GM19043 (cell line): ENCODE measurements at regions not wholly inside any gene's neighbourhood (a gene's known extent, or its start where the extent isn't known, plus 50 kb on each side); places are given as distances from the start of the nearest gene placed in this dataset.
A peak's percentile ranks its signal among the peaks of the same experiment; 100 is the strongest.
"Not testable (repeated sequence)": the region's sequence is repeated elsewhere in the genome, so short reads cannot be mapped to it uniquely, and the experiment has no call there.

Experiments used
- ATAC-seq: cut with Tn5 transposase; IDR thresholded peaks from one replicate; pipeline ENCODE4 v1.9.1; 2021; ENCODE audit warnings: low read depth; ENCODE audit not compliant: unreplicated experiment

DNA sequence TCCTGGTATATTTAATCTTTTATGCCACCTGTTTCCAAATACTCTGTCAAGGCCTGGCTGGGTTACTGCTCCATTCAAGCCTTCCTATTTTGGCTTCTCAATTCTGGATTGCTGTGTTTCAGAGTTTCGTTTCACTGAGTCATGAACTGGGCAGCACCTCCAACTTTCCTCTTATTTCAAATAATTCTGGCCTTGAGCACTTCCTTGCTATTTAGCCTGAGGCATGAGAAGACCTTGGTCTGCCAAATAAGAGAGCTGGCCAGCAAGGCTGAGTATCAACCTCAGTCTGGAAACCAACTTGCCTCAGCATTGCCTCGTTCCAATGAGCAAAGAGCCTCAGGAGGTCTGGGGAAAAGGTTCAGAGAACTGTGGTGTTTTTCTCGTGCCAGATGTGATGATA is 66.6 kb downstream of the TNFAIP3 start:
- no peak for ATAC-seq

DNA sequence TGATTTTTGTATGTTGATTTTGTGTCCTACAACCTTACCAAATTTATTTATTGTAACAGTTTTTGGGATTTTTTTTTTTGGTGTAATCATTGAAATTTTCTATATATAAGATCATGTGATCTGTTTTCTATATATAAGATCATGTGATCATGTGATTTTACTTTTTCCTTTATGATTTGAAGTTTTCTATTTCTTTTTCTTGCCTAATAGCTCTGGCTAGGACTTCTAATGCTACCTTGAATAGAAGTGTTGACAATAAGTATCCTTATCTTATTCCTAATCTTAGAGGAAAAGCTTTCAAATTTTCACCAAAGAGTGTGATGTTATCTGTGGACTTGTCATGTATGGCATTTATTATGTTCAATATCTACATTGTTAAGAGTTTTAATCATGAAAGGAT is 69.7 kb downstream of the TNFAIP3 start:
- ATAC-seq, result no peak

DNA sequence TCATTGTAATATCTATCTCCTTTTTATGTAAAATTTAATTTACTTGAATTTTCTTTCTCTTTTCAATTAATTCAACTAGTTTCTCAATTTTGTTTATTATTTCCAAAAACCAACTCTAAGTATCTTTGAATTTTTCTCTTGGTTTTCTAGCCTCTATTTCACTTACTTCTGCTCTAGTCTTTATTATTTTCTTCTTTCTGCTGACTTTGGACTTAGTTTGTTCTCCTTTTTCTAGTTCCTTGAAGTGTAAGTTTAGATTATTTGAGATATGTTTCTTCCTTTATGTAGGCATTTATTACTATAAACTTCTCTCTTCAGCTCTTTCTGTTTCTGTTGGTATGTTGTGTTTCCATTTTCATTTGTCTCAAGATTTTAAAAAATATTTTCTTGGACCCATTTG is 70.8 kb downstream of the TNFAIP3 start:
- no peak for ATAC-seq

DNA sequence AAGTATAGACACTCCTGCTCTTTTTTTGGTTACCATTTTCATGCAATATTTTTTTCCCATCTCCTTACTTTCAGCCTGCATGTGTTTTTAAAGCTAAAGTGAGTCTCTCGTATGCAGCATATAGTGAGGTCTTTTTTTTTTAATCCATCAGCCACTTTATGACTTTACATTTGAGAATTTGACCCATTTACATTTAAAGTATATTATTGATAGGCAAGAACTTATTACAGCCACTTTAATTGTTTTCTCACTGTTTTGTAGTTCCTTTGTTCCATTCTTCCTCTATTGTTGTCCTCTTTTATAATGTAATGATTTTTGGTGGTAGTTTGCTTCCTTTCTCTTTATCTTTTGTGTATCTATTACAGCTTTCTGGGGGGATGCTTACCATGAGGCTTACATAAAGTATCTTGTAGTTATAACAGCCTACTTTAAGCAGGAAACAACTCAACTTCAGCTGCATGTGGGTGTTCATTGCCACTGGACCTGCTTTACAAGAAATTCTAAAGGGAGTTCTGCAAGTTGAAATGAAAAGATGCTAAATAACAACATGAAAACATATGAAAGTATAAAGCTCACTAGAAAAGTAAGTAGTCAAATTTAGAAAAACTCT is 71.8 kb downstream of the TNFAIP3 start:
- no peak for ATAC-seq

DNA sequence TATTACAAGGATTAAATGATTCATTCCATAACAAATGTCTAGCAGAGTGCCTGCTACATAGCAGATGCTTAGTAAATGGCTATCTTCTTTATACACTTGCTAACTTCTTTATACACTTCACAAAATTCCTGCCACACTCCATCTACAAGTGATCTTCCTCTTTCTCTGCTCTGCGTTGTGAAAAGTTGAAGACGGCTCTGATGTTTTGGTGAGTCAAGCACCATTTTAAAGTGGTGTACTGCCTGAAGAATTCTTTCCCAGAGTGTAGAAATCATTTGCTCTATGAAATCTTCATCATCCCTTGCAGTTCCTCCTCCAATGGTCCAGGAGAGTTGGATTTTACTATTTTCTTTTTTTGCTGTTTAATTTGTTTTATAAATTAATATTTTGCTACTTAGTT is 74.9 kb downstream of the TNFAIP3 start:
- no peak for ATAC-seq

DNA sequence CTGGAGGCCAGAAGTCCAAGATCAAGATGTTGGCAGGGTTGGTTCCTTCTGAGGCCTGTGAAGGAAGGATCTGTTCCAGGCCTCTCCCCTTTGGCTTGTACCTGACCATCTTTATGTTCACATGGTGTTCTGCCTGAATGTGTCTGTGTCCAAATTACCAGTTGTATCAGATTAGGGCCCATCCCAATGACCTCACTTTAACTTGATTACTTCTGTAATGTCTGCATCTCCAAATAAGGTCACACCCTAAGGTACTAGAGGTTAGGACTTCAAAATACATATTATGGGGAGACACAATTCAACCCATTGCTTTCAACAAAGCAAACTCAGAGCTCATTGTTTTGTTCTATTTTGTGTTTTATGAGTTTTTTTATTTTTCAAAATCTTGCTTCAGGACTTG is 75.7 kb downstream of the TNFAIP3 start:
- ATAC-seq, result no peak

DNA sequence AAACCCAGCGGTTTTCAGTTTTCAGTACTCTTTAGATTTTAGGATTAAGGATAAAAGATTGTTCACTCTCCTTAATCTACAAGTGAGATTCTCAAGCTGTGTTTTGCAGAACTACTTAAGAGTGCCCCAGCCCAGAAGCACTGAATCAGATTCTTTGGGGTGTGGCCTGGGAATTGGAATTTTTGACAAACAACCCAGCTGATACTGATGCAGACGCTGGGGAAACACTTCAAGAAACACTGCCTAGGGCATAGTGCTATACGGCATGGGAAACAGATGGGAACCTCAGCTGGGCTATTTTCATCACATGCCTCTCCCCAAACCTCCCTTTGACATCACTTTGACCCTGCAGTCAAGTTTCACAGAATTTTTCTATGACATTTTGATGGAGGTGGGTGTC is 77.3 kb downstream of the TNFAIP3 start:
- ATAC-seq, result not testable (repeated sequence)

DNA sequence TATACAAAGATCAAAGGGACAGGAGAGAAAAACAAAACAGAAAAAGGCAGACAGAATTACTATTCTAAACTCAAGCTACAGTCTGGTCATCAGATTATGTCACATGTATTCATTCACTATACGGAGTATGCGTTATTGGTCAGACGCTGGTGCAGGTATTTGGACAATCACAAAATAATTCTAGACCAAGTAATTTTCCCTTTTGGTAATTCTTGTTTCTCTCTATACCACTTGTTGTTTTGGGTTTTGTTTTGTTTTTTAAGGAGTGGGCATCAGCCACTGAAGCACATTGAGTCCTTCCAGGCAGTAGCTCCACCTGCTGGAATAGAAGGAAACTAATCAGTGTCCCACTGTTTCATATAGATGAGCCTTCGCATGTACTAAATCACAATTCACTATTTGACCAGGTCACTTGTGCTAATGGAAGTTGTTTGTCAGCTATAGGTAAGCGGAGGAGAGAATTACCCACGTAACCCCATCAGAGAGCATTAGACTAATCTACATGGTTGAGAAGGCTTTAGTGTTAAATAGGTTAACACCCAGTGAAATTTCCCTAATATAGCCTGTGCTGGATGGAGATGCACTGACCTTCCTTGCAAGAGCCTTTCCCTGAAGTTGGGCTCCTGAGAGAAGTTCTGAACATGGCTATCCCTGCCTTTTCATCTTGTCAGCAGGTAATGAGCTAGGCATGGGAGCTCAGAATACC is 77.9 kb downstream of the TNFAIP3 start:
- no peak for ATAC-seq

DNA sequence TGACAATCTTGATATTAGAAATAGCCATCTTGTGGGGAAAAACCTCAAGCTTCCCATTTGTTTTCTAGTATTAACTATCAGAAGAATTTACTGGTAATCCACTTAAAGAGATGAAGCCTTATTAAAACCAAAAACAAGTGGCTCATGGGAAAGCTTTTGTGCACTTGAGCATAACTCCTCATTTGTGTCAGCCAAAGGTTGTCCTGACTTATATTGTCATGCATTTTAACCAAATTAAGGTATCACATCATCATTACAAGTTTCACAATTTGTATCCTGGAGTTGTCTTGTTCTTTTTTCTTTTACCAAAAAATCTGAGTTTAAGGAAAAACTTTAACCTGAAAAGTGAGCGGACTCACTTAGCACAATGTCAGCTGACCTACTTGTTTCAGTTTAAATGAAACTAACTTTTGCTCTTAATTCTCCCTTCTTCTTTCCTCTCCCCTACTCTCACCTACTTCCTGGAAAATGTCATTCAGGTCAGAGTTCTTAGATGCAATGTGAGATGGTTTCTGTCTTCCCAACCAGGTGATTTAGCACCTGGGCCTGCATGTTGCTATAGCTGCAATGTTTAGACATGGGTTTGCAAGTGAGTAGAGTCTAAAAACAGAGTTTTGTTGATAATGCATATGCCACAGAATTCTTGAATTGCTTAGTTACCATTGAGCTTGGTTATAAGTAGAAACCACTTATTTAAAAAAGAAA is 82.8 kb downstream of the TNFAIP3 start:
- peak; percentile 30 for ATAC-seq

DNA sequence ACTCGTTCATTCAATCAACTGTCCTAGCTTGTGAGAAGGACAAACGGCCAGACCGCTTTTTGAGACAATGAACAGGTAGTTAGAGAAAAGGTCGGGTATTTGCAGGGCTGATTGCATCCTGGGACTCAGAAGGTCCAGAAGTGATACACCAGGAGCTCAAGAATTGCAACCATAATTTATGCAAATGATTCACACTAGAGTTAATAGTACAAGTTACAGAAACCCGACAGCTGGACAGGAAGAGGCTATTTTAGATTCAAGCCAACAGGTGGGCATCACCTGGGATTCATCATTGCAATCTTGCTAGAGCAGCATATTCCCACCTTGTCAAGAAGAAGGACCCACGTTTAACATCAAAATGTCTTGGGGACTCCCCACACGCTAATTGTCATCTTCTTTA is 83.5 kb downstream of the TNFAIP3 start:
- ATAC-seq, result peak; percentile 51

DNA sequence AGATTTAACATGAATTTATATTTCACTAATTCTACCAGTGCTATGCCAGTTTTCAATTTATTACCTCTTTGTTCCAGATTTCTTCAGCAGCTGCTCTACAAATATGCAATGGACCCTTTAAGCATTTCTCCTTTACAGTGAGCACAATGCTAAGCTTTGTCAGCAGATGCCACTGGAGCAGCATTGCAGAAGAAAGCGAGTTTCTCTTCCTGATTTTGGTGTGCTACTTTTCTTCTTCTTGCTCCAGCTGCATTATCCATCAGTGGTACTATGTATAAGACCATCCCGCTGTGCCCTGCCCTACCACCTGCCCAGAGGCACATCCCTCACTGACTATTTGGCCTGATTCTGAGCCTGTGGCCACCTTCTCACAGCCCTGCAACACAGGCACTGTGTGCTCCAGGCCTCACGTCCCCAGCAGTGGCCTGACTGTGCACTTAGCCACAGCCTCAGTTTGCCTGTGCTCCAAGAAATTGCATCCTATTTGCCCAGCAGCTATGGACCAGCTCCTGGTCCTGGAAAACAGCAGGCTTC is 84.1 kb downstream of the TNFAIP3 start:
- peak; percentile 63 for ATAC-seq

DNA sequence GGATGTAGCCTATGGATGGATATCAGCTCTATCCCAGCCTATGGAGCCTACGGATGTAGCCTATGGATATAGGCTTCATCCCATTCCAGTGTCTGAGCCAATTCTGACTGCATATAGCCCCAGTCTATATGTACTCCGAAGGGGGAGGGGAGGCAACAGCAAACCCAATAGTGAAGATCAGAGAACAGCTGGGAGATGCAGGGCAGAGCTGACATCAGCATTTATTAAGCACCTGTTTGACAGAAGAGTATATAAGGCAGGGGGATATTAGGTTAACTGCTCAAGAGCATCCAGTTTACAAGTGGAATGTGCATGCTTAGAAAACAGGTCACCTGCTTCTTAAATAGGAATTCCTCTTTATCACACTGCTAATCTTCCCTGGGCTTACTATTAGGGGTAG is 85.2 kb downstream of the TNFAIP3 start:
- no peak for ATAC-seq

DNA sequence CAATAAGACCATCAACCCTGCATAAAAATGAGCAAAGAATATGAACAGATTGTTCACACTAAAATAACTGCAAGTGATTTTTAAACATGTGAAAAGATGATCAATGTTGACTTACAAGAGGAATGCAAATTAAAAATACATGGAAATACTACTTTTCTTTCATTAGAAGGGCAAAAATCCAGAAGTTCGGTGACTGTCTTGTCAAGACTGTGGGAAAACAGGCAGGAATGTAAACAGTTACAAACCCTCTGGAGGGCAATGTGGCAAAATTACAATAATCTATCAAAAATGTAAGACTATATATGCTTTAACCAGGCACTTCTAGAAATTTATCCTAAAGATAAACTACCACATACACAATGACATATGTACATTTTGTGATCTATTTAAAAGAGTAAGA is 86.7 kb downstream of the TNFAIP3 start:
- ATAC-seq, result no peak

DNA sequence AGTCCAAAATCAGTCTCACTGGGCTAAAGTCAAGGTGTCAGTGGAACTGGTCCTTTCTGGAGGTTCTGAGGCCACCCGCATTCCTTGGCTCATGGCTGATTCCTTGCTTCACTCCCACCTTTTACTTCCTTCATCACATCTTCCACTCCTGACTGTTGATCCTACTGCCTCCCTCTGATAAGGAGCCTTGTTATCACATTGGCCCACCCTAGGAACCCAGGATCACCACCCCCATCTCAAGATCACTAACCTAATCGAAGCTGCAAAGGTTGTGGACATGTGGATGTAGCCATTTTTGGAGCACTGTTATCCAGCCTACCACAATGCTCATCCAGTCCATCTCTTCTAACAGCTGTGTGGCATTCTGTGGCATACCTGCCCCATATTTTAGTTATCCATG is 87.2 kb downstream of the TNFAIP3 start:
- no peak for ATAC-seq

DNA sequence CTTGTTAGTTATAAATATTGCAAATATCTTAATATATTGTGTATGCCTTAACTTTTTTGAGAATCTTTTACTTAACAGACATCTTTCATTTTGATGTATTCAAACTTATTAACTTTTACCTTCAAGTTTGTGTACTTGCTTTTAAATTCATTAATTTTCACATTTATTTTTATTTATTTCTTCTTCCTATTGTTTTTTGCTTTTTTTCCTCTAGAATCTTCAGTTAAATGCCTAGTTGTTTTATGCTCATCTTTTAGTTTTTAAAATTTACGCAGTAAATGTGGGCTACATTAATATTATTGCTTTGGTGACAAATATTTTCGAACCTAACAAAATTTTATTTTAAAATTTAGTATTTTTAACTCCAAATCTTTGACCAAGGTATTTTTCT is 89.0 kb downstream of the TNFAIP3 start:
- ATAC-seq, result no peak

DNA sequence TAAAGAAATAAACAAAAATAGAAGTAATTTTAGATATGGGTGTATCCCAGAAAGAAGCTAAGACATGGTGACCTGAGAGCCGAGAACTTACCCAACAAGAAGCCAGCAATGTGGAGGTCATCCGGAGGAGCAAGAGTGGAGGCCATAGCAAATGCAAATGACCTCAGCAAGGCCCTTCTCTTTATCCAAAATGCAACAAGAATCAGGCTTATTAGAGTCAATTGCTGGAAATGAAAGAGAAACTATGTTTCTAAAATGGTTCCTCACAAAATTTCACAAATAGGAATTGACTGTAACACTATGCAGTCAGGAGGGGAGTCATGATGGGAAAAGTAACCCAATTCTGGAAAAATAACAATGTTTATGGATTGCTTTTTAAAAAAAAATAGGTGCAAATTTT is 90.4 kb downstream of the TNFAIP3 start:
- ATAC-seq, result no peak

DNA sequence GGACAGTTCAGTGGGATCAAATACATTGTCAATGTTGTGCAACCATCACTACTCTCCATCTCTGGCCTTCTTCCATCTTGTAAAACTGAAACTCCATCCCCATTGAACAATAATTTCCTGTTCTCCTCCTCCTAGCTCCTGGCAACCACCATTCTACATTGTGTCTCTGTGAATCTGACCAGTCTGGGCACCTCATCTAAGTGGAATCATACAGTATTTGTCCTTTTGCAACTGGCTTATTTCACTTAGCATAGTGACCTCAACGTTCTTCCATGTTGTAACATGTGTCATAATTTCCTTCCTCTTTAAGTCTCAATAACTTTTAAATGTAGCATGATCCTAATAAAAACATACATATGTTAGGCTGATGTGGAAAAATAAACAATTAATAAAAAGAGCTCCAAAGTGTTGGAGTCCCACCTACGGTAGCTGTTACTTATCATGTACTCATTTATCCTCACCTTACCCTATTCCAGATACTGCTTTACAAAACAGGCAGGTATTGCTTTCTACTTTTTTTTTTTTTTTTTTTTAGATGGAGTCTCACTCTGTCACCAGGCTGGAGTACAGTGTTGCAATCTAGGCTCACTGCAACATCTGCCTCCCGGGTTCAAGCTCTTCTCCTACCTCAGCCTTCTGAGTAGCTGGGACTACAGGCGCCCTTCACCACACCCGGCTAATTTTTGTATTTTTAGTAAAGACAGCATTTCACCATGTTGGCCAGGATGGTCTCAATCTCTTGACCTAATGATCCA is 91.9 kb downstream of the TNFAIP3 start:
- no peak for ATAC-seq

DNA sequence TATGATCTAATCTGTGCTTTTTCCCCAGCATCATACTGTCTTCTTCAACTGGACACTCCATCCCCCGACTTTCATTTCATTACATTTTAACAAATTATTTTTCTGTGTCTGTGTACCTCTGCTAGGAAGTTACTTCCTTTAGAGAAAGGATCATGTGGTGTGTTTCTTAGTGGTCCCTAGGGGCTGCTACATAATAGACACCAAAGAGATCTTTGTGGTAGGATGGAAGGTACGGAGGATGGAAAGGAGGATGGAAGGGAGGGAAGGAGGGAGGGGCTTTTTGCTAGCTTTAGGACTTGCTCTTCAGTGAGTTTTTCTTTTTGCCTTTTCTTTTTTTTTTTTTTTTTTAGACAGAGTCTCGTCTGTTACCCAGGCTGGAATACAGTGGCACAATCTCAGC is 95.7 kb downstream of the TNFAIP3 start:
- no peak for ATAC-seq

DNA sequence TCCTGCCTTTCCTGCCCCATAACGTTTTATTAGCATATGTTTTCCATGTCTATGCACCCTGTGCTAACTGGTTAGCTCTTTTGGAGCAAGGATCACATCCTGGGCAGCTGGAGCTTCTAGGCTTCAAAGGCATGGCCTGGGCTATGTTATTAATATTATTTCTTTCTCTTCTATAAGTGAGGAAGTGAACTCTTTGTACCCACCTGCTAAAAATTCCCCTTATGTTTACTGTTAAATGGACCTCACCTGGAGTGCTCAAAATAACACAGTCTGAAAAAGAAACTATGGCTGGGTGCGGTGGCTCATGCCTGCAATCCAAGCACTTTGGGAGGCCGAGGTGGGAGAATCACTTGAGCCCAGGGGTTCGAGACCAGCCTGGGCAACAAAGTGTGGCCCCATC is 97.8 kb downstream of the TNFAIP3 start:
- ATAC-seq, result no peak

DNA sequence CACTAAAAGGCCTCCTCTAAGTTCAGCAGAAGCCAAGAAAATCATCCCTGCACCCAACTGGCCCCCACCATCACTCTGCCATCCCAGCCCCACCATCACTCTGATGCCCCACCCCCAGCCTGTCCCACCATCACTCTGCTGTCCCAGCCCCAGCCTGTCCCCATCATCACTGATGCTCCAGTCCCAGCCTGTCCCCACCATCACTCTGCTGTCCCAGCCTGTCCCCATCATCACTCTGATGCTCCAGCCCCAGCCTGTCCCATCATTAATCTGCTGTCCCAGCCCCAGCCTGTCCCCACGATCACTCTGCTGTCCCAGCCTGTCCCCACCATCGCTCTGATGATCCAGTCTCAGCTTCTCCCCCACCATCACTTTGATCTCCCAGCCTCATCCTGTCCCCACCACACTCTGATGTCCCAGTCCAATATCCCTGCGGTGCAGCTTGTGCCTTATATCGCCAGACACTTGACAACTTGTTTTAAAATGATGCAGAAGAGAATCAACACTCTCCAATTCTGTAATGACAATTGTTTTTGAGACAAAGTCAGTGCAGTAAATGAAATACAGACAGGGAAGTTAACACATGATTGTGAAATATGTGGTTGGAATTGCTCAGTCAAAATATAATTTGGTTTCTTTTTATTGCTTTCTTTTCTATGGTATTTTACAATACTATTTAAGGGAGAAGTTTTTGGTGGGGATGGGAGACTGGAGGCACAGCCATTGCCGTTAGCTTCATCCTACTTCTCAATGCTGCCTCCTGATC is 100.8 kb downstream of the TNFAIP3 start:
- ATAC-seq, result no peak
